ENCODE measurements at regions not wholly inside any gene's neighbourhood (a gene's known extent, or its start where the extent isn't known, plus 50 kb on each side); places are given as distances from the start of the nearest gene placed in this dataset.

DNA sequence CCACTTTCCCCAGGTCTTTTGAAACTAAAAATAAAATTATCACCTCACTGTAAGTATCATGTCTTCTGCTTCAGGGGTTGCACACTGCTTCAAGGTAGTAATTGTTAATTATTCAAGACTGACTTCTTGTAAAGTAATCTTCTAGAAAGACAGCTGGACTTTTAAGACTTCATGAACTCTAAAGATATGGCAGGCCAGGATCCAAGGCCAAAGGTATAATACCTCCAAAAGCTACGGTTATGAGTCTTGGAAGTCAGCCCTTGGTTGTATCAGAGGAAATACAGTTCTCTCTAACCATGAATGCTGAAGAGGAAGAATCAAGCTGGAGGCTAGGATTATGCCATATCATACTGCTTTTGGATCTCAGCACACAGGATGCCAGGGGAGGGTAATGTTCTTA lies 1346.8 kb upstream of the GJE1 start:
- TF ChIP-seq CTCF (IDR thresholded peaks at IDR 0.05) (no peak), ZFX (IDR thresholded peaks at IDR 0.05; ENCODE audit: borderline replicate concordance) (no peak)
